Common myeloid progenitor, CD34-positive (primary cell): ENCODE measurements at regions not wholly inside any gene's neighbourhood (a gene's known extent, or its start where the extent isn't known, plus 50 kb on each side); places are given as distances from the start of the nearest gene placed in this dataset.

Experiments used
- CTCF ChIA-PET: fragments of 350-600 bp; sonication (Branson Sonifier 250); formaldehyde crosslinking; loops from one replicate; lab custom pipeline; 2021; ENCODE audit warnings: antibody characterized with exemption; lab: Charles Lee
- POLR2A ChIA-PET: fragments of 350-600 bp; sonication (Branson Sonifier 250); formaldehyde crosslinking; loops from one replicate; lab custom pipeline; 2021; ENCODE audit warnings: antibody characterized with exemption; lab: Charles Lee
- DNase-seq, 3 donors: peaks; one replicate each; pipeline versions ENCODE4 v3.0.0 to v3.0.0-alpha.2; 2013
- H3K27ac ChIP-seq, 2 experiments: 1 replicate in 1 of 2; 2 replicates in 1 of 2; pipeline ENCODE4 v1.7.0; 2013; ENCODE audit warnings: inconsistent platforms in 2 of 2, low read length in 2 of 2, mild to moderate bottlenecking in 2 of 2, low read depth in 1 of 2, moderate library complexity in 1 of 2; ENCODE audit not compliant: severe bottlenecking in 2 of 2, insufficient read depth in 1 of 2, poor library complexity in 1 of 2
- H3K27me3 ChIP-seq, 5 experiments: replicated peaks in 2 of 5; 1 replicate in 3 of 5; 2 replicates in 2 of 5; pipeline versions ENCODE4 v1.6.1 to v1.7.0; 2013; ENCODE audit warnings: low read length in 4 of 5, mild to moderate bottlenecking in 2 of 5, moderate library complexity in 2 of 5, inconsistent platforms in 1 of 5; ENCODE audit not compliant: insufficient read depth in 5 of 5, control insufficient read depth in 4 of 5
- H3K36me3 ChIP-seq, 4 experiments: 1 replicate in 2 of 4; 2 replicates in 2 of 4; pipeline versions ENCODE4 v1.6.1 to v1.7.0; 2013; ENCODE audit warnings: low read length in 3 of 4, control low read depth in 1 of 4, mild to moderate bottlenecking in 1 of 4; ENCODE audit not compliant: control insufficient read depth in 4 of 4, insufficient read depth in 4 of 4
- H3K4me1 ChIP-seq, 4 experiments: 1 replicate in 3 of 4; 2 replicates in 1 of 4; pipeline versions ENCODE4 v1.6.1 to v1.7.1; 2013; ENCODE audit warnings: low read length in 3 of 4, mild to moderate bottlenecking in 3 of 4, control low read depth in 1 of 4, inconsistent platforms in 1 of 4, moderate library complexity in 1 of 4; ENCODE audit not compliant: control insufficient read depth in 4 of 4, insufficient read depth in 4 of 4; ENCODE audit errors: control extremely low read depth in 1 of 4
- H3K4me3 ChIP-seq, 7 experiments: 1 replicate in 4 of 7; 2 replicates in 3 of 7; pipeline versions ENCODE4 v1.5.1 to v1.7.0; 2013; ENCODE audit warnings: mild to moderate bottlenecking in 7 of 7, low read length in 6 of 7, moderate library complexity in 6 of 7, inconsistent platforms in 2 of 7, low read depth in 2 of 7, control low read depth in 1 of 7; ENCODE audit not compliant: insufficient read depth in 4 of 7, control insufficient read depth in 1 of 7; ENCODE audit errors: extremely low read depth in 1 of 7
- H3K9me3 ChIP-seq, 5 experiments: 1 replicate in 4 of 5; 2 replicates in 1 of 5; pipeline versions ENCODE4 v1.6.1 to v1.7.1; 2013; ENCODE audit warnings: low read length in 4 of 5, mild to moderate bottlenecking in 2 of 5, inconsistent platforms in 1 of 5, low read depth in 1 of 5, moderate library complexity in 1 of 5; ENCODE audit not compliant: control insufficient read depth in 4 of 5, insufficient read depth in 2 of 5; ENCODE audit errors: control extremely low read depth in 1 of 5
- WGBS: methylation state at CpG from one replicate; pipeline ENCODE4 v1.1.5; 2013; ENCODE audit not compliant: insufficient coverage; 5-methylcytosine and 5-hydroxymethylcytosine counted together

- WGBS, result 85% methylated on average over 4 of the region's 4 CpGs
- no peak for DNase-seq
- H3K4me1 ChIP-seq, result no peaks in the 10 kb centered on the region
- no peak overlapping the region for H3K4me3 ChIP-seq
- H3K9me3 ChIP-seq, result peaks cover 0 to 5% (median 0%) of the 10 kb centered on the region in 5 experiments
- H3K27ac ChIP-seq, result no peak overlapping the region
- H3K36me3 ChIP-seq, result no peaks in the 10 kb centered on the region
- ChIA-PET CTCF (no interaction called here), POLR2A (no interaction called here)
- H3K27me3 ChIP-seq, result peaks cover 0 to 53% (median 6%) of the 10 kb centered on the region in 5 experiments
Observed at GRCh38 chr22:27087051-27087450, 429.7 kb downstream of the MIAT start.

- H3K36me3 ChIP-seq, result no peaks in the 10 kb centered on the region
- no CpG with 5 or more reads among the region's 1 CpG for WGBS
- H3K27ac ChIP-seq, result no peak overlapping the region
- peaks cover 0 to 50% (median 6%) of the 10 kb centered on the region in 5 experiments for H3K27me3 ChIP-seq
- POLR2A ChIA-PET, result no interaction called here
- H3K9me3 ChIP-seq, result peaks cover 0 to 5% (median 0%) of the 10 kb centered on the region in 5 experiments
- H3K4me3 ChIP-seq, result no peak overlapping the region
- no peak for DNase-seq
- CTCF ChIA-PET, result no interaction called here
- H3K4me1 ChIP-seq, result no peaks in the 10 kb centered on the region
Observed at GRCh38 chr22:27088026-27088425, 430.6 kb downstream of the MIAT start.

- ChIA-PET POLR2A (no interaction called here), CTCF (no interaction called here)
- 68% methylated on average over 3 of the region's 3 CpGs for WGBS
- Histone ChIP-seq H3K4me3 (no peak overlapping the region), H3K9me3 (peaks cover 0 to 5% (median 0%) of the 10 kb centered on the region in 5 experiments), H3K4me1 (no peaks in the 10 kb centered on the region), H3K27ac (no peak overlapping the region), H3K36me3 (no peaks in the 10 kb centered on the region), H3K27me3 (peaks cover 0 to 50% (median 6%) of the 10 kb centered on the region in 5 experiments)
- no peak for DNase-seq
Observed at GRCh38 chr22:27089264-27089663, 431.9 kb downstream of the MIAT start.

- Histone ChIP-seq H3K27ac (no peak overlapping the region), H3K4me1 (no peaks in the 10 kb centered on the region), H3K27me3 (peaks cover 0 to 45% (median 4%) of the 10 kb centered on the region in 5 experiments), H3K9me3 (peaks cover 0 to 5% (median 0%) of the 10 kb centered on the region in 5 experiments), H3K36me3 (no peaks in the 10 kb centered on the region), H3K4me3 (no peak overlapping the region)
- POLR2A ChIA-PET, result no interaction called here
- 93% methylated on average over 15 of the region's 17 CpGs for WGBS
- DNase-seq, result no peak
- CTCF ChIA-PET, result no interaction called here
Observed at GRCh38 chr22:27090611-27091011, 433.2 kb downstream of the MIAT start.

DNA sequence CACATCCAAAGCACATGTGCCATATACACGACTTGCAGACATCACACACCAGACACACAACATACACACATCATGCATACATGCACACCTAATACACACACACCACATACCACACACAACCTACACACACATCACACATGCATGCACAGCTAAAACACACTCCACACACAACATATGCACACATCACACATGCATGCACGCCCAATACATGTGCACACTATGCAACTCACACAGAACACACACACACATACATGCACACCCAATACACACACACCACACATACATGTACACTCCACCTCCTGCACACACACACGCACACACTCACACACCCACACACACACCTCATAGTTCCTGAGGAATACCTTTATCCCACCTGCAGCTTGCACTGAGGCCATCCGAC lies 436.0 kb downstream of the MIAT start:
- Histone ChIP-seq H3K36me3 (no peaks in the 10 kb centered on the region), H3K27ac (no peak overlapping the region), H3K4me3 (no peak overlapping the region), H3K4me1 (no peaks in the 10 kb centered on the region), H3K27me3 (peaks cover 0 to 28% (median 4%) of the 10 kb centered on the region in 5 experiments), H3K9me3 (peaks cover 0 to 4% (median 0%) of the 10 kb centered on the region in 5 experiments)
- ChIA-PET CTCF (no interaction called here), POLR2A (no interaction called here)
- WGBS, result 95% methylated on average over 3 of the region's 4 CpGs
- no peak for DNase-seq

- Histone ChIP-seq H3K4me1 (no peaks in the 10 kb centered on the region), H3K27me3 (peaks cover 0 to 28% (median 3%) of the 10 kb centered on the region in 5 experiments), H3K36me3 (no peaks in the 10 kb centered on the region), H3K4me3 (no peak overlapping the region), H3K27ac (no peak overlapping the region), H3K9me3 (peaks cover 0 to 4% (median 0%) of the 10 kb centered on the region in 5 experiments)
- POLR2A ChIA-PET, result no interaction called here
- 93% methylated on average over 4 of the region's 11 CpGs for WGBS
- no peak for DNase-seq
- CTCF ChIA-PET, result no interaction called here
Observed at GRCh38 chr22:27094633-27095308, 437.4 kb downstream of the MIAT start.

DNA sequence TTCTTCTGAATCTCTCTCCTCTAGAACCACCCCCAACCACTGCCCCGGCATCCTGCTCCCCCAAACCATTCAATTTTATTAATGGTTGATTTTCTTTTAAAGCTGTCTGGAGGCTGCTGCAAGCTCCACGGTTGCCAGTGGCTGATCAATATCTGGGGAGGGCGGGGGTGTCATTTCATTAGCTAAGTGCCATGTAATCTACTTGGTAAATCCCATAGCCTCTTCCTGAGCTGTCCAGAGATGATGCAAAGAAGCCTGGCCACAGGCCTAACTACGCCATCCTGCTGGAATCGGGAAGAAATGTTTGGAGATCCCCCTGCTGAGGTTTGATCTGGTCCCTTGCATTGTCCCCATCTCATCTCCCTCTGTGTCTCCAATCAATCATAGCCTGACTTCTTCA lies 440.1 kb downstream of the MIAT start:
- ChIA-PET CTCF (no interaction called here), POLR2A (no interaction called here)
- WGBS, result 74% methylated on average over 4 of the region's 5 CpGs
- H3K9me3 ChIP-seq, result no peaks in the 10 kb centered on the region
- H3K27ac ChIP-seq, result no peak overlapping the region
- no peaks in the 10 kb centered on the region for H3K36me3 ChIP-seq
- no peak for DNase-seq
- no peak overlapping the region for H3K4me3 ChIP-seq
- H3K4me1 ChIP-seq, result peaks cover 0 to 5% (median 1%) of the 10 kb centered on the region in 4 experiments
- H3K27me3 ChIP-seq, result peaks cover 0 to 36% (median 17%) of the 10 kb centered on the region in 5 experiments
